GM06990 (cell line): ENCODE measurements at regions not wholly inside any gene's neighbourhood (a gene's known extent, or its start where the extent isn't known, plus 50 kb on each side); places are given as distances from the start of the nearest gene placed in this dataset.

Experiments
- DNase-seq: peaks from one replicate; pipeline ENCODE4 v3.0.0-alpha.2; 2011; ENCODE audit not compliant: insufficient read length; ENCODE audit errors: extremely low read depth
- H3K27me3 ChIP-seq: replicated peaks from 2 replicates; pipeline ENCODE4 v1.6.0; 2011; ENCODE audit warnings: low read length; ENCODE audit not compliant: control insufficient read depth, insufficient read depth
- H3K36me3 ChIP-seq: 2 replicates; pipeline ENCODE4 v1.5.1; 2011; ENCODE audit warnings: low read length; ENCODE audit not compliant: control insufficient read depth, insufficient read depth
- H3K4me3 ChIP-seq: replicated peaks from 2 replicates; pipeline ENCODE4 v1.5.1; 2011; ENCODE audit warnings: low read depth, mild to moderate bottlenecking, control low read depth, low read length
- CTCF ChIP-seq: IDR thresholded peaks from 2 replicates; pipeline ENCODE4 v1.5.1; 2011; ENCODE audit warnings: low read length, control low read depth, mild to moderate bottlenecking, inconsistent platforms; ENCODE audit not compliant: insufficient read depth, poor library complexity, severe bottlenecking

- no peaks in the 10 kb centered on the region for H3K27me3 ChIP-seq
- H3K4me3 ChIP-seq = no peak overlapping the region
- H3K36me3 ChIP-seq = no peaks in the 10 kb centered on the region
- no peak for DNase-seq
- TF ChIP-seq CTCF = no peak
Observed at GRCh38 chr6:141594874-141595273, 537.9 kb upstream of the GJE1 start.

DNA sequence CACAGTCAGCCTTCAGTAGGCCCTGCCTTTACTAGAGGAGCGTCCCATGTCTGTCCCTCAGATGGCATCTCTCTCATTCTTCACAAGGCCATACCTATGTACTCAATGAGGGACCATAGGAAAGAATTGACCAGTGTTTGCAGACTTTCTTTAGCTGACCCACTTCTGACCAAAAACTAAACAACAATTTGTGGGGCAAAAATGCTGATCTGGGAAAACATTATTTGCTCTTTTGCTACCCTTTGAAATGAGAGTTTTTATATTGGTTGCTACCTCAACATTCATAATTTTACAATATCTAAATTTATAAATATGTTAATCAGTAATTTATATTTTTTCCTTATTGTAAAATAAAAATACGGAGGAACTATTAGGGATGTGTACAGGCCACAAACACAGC is 539.4 kb upstream of the GJE1 start:
- DNase-seq = no peak
- Histone ChIP-seq H3K36me3 (no peaks in the 10 kb centered on the region), H3K4me3 (no peak overlapping the region), H3K27me3 (no peaks in the 10 kb centered on the region)
- TF ChIP-seq CTCF = no peak

DNA sequence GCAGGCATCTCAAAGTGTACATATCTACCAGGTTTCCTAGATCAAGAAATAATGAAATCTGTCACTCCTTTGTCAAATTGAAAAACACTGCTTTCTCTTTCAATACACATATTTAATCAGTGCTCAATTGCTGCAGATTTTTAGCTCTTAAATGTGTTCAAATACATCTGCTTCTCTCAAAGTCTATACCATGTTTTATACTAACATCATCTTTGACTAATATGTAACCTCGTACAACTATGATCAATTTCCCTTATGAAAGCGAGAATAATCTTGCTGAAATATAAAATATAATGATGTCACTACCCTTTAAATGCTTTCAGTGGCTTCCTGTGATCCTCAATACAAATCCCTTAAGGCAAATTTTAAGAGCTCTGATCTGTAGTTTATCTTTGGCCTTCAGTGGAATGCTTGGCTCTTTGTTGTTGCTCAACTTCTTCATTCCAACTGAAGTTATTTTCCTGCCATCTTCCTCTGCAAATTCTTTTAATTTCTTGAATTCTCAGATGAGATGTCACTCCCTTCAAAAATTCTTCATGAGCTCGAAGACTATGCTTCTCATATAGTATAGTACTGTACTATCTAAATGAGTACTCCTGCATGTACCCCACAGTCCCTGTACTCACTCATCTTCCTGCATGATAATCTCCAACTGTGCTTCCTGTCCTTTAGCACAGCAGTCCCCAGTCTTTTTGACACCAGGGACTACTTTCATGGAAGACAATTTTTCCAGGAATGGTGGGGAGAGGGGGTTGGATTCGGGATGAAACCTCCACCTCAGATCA is 545.1 kb upstream of the GJE1 start:
- no peak for DNase-seq
- no peaks in the 10 kb centered on the region for H3K27me3 ChIP-seq
- H3K36me3 ChIP-seq = no peaks in the 10 kb centered on the region
- TF ChIP-seq CTCF = no peak
- H3K4me3 ChIP-seq = no peak overlapping the region

GRCh38 chr6:141580988-141581552 is 551.7 kb upstream of the GJE1 start:
- Histone ChIP-seq H3K4me3 (no peak overlapping the region), H3K27me3 (no peaks in the 10 kb centered on the region), H3K36me3 (no peaks in the 10 kb centered on the region)
- no peak for DNase-seq
- TF ChIP-seq CTCF = no peak

DNA sequence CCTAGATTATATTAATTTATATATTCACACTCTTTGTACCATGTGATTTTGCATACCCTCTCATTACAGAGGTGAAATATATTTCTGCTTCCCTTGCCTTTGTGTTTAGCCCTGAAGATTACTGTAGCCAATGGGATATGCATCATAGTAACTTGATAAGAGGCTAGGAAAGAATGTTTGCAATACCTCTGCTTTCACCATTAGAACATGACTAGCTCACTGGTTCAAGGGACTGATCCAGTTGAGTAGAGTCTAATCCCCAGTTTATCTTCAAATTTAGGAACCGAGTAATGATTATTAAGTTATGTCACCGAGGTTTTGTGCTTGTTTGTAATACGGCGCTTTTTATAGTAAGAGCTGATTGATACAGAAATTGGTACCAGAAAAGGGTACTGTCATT is 552.6 kb upstream of the GJE1 start:
- Histone ChIP-seq H3K4me3 (no peak overlapping the region), H3K27me3 (no peaks in the 10 kb centered on the region), H3K36me3 (no peaks in the 10 kb centered on the region)
- no peak for TF ChIP-seq CTCF
- no peak for DNase-seq

DNA sequence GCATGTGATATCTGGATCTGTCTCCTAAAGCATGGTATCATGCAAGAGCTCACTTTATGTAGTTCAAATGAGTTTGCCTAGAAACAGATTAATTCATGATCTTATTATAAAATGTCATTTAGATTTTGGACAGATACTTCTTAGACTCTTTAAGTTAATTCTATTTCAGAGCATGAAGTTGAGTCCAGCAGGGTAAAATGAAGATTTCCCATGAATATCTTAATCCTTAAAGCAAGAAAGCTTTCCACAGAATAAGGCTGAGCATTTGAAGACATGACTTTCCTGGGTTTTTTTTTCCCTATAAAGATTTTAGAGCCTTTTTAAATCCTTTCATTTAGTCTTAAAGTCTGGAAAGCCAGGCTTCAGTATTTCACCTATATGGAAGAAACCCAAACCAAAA is 556.0 kb upstream of the GJE1 start:
- no peaks in the 10 kb centered on the region for H3K36me3 ChIP-seq
- no peaks in the 10 kb centered on the region for H3K27me3 ChIP-seq
- H3K4me3 ChIP-seq = no peak overlapping the region
- no peak for DNase-seq
- TF ChIP-seq CTCF = no peak
